HG03571 (cell line): ENCODE measurements at regions not wholly inside any gene's neighbourhood (a gene's known extent, or its start where the extent isn't known, plus 50 kb on each side); places are given as distances from the start of the nearest gene placed in this dataset.
"Not testable (repeated sequence)": the region's sequence is repeated elsewhere in the genome, so short reads cannot be mapped to it uniquely, and the experiment has no call there.

Source experiments
- ATAC-seq: cut with Tn5 transposase; IDR thresholded peaks from one replicate; pipeline ENCODE4 v1.9.1; 2021; ENCODE audit not compliant: unreplicated experiment

GRCh38 chr5:126677121-126677520 lies 76.4 kb downstream of the PHAX start:
- no peak for ATAC-seq

GRCh38 chr5:126680191-126680817 lies 79.6 kb downstream of the PHAX start:
- peak; percentile 59 for ATAC-seq

- not testable (repeated sequence) for ATAC-seq
Observed at GRCh38 chr5:126681314-126681713, 80.6 kb downstream of the PHAX start.

GRCh38 chr5:126681970-126682369 lies 81.2 kb downstream of the PHAX start:
- no peak for ATAC-seq

GRCh38 chr5:126682856-126683255 lies 82.1 kb downstream of the PHAX start:
- ATAC-seq, result no peak

GRCh38 chr5:126683912-126684311 lies 83.2 kb downstream of the PHAX start:
- no peak for ATAC-seq

GRCh38 chr5:126684656-126685442 lies 84.1 kb downstream of the PHAX start:
- ATAC-seq, result not testable (repeated sequence)

- ATAC-seq, result no peak
Observed at GRCh38 chr5:126686451-126687126, 85.8 kb downstream of the PHAX start.

- ATAC-seq, result no peak
Observed at GRCh38 chr5:126692971-126693370, 84.0 kb upstream of the LMNB1 start.

GRCh38 chr5:126693806-126694205 lies 83.1 kb upstream of the LMNB1 start:
- ATAC-seq, result no peak

- ATAC-seq, result no peak
Observed at GRCh38 chr5:126694403-126694802, 82.5 kb upstream of the LMNB1 start.

- no peak for ATAC-seq
Observed at GRCh38 chr5:126695091-126695490, 81.8 kb upstream of the LMNB1 start.

- no peak for ATAC-seq
Observed at GRCh38 chr5:126707080-126707479, 69.9 kb upstream of the LMNB1 start.

- no peak for ATAC-seq
Observed at GRCh38 chr5:126715765-126716164, 61.2 kb upstream of the LMNB1 start.

- no peak for ATAC-seq
Observed at GRCh38 chr5:126716861-126717260, 60.1 kb upstream of the LMNB1 start.

- no peak for ATAC-seq
Observed at GRCh38 chr5:126718236-126718868, 58.6 kb upstream of the LMNB1 start.

- ATAC-seq, result no peak
Observed at GRCh38 chr5:126720369-126720768, 56.6 kb upstream of the LMNB1 start.

- ATAC-seq, result no peak
Observed at GRCh38 chr5:126723643-126724042, 53.3 kb upstream of the LMNB1 start.
